NCI-H187 treated with DMSO at 0.1 percent for 48 hours (cell line): ENCODE measurements at regions not wholly inside any gene's neighbourhood (a gene's known extent, or its start where the extent isn't known, plus 50 kb on each side); places are given as distances from the start of the nearest gene placed in this dataset.

Experiments used
- DNase-seq: peaks from one replicate; lab custom pipeline; 2025; lab: John Stamatoyannopoulos, UW

DNA sequence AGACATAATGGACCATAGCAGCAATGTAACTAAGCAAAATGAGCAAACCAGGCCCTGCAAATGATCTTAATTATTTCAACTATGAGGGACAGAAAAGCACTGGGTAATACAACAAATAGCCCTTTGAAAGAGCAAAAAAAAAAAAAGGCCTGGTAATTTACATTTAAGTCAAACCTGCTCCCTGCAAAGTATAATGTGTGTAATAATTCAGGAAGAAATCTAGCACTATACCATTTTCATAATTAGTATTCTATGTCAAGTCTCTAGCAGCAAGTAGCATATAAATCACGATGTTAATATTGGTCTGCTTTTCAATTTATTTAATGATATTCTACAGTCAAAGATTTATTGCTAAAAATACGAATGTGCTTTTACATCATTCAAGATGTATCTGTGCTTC, 489.6 kb downstream of the BMP2 start:
- no peak for DNase-seq

DNA sequence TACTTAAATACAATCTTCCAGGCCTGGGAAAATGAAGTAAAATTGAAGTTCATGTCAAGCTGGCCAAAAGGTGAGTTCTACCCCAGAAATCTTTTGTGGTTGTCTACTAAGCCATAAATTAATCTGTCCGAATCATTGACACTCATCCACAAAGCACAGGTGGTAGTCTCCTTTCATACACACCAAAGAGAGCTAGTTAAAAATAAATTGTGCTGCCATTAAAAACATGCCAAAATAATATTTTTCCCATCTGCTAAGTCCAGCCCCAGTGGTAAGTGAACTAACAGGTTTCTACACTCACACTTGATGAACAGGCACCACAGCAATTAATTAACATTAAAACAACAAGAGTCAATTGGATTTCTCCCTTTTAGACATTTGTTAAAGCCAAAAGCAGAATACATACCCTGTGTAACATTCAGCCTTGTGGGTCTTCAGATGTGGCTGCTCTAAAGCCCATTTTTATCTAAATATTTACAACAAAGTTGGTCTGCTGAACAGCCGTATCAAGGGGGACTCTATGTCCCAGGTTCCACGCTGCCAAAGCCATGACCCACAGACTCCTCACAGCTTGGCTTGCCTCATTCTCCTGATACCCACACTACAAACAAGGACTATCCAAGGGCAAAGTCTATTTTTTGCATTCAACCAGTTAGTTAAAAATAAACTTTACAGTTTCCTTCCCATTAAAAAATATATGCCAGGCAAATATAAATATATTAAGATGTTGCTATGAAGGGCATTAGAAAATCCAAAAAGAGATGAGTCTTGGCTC, 490.4 kb downstream of the BMP2 start:
- no peak for DNase-seq

DNA sequence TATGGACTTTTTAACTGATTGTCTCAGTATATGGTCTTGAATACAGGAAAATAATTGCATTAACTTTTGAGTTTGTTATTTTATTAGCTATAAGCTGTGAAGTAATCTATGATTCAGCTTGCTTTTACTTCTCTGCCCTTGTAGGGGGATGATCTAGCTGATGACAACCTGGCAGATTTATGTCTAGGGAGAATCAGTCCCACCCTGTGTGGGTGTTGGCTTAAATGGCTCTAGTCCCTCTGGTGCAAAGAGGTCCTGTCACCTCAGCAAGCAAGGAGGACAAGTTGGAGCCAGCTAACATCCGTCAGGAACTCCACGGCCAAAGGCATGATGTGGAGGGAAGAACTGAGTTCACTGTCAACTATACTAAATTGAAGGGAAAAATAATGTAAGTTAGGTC, 495.3 kb downstream of the BMP2 start:
- DNase-seq, result no peak

DNA sequence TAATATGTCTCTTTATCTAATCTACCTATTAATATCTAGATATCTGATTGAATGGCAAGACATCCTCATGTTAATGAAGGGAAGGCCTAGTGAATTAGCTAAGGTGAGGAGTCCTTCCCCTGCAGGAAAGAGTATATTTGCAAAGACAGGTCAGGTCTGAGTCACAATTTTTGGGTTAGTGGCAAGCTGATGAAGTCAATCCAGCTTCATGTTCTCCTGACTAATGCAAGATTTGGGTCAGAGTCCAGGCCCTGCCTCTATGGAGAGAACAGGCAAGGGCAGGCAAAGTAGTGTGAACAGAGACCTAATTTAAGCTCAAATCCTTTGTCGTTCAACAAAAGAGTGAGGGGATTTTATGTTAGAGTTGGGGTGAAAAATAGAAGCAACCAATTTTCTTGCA, 496.7 kb downstream of the BMP2 start:
- no peak for DNase-seq

DNA sequence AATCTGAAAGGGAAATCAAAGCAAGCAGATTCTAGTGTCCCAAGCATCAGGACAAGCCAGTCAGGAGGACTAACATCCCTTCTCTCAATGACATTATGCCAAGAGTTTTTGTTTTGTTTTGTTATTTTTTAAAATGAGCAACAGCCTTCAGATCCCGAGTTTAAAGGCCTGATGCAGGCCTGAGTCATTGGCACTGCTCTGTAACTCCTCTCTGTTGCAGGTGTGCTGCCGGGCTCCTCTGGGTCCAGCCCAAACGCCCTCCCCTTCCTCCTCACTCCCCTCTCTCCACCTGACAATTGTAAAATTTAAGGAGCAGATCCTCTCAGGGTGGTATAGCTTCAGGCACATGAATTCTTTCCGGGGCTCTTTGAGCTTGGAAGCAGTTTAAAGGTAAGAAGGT, 502.0 kb downstream of the BMP2 start:
- DNase-seq, result no peak

DNA sequence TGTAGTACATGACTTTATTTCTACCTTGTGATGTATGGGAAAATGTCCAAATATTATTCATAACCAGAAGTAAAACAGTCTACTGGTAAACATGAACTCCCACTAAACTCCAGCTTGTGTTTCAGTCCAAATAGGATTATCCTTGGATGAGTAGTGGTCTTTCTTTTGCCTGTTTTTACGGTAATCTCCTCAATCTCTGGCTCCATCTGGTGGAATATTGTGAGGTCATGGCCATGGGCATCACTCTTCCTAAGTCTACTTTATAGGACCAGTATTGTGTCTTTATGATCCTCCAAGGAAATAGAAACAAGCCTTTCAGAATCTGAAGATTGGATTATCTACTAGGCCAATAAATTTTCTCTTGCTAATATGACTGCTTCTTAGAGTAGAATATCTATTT, 505.0 kb downstream of the BMP2 start:
- no peak for DNase-seq

DNA sequence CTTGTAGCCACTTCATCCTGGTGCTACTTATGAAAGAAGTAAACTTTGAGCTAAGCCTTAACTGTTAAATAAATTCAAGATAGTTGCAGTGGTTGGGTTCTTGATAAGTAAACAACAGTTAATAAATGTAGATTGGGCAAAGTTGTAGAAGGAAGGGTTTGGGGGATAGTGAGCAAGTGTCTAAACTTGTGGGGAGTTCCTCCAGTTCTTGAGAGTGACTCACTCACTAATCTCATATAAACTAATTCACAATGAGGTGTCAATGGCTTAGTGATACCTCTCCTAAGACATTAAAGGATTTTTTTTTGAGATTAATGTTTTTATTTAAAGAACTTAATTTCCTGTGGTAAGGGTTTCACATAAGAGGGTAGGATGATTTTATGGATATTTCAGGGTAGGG, 507.4 kb downstream of the BMP2 start:
- DNase-seq, result no peak

DNA sequence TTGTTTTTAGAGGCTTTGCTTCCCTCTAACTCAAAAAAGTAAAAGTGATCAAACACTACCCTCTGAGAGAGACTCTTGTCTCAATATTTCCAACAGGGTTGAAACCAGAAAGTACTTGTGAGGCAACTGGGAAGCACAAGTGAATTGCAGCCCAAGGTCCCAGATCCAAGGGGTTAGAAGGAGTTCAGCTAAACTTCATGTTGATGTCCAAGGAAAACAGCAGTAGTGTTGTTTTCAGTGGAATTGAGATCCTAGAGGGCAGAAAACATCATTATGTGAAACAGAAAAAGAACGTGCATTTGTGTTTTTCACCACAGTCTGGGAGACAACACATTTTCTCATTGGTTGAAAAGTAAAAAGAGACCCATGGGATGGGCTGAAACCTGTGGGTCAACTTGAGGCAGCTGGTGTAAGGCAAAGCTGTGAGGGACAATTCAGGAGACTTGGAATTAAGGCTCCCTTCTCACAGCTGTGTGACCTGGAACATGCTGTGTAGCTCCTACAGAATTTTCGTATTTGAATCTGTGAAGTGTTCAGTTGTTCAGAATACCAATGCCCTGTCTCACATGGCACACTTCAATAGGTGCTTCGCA, 508.3 kb downstream of the BMP2 start:
- DNase-seq, result no peak

DNA sequence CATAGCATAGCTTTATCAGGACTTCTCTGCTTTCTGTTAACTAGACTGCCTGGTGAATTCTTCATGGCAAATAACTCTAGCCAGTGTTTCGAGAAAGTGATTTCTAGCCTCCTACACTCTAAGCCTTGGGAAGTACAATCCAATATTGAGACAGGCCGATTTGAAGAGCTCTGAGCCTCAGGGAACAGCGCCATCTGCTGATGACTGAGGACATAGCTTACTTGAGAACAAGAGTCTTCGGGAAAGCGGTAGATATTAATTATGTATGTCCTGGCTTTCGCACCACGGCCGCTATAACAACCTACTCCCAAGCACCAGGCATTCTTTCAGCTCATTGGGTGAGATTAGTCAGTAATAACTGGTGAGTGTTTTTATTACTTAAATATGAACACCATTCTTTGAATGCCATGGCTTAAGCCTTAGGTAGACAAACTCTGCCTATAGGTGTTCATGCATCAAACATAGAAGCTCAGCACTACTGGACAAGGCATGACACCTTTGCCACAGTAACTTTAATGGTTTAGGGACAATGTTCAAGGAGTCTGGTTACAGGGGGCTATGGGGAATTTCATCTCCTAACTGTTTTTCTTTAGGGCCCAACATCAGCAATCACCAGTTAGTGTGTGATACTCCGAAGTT, 518.6 kb downstream of the BMP2 start:
- peak; percentile 48 for DNase-seq

DNA sequence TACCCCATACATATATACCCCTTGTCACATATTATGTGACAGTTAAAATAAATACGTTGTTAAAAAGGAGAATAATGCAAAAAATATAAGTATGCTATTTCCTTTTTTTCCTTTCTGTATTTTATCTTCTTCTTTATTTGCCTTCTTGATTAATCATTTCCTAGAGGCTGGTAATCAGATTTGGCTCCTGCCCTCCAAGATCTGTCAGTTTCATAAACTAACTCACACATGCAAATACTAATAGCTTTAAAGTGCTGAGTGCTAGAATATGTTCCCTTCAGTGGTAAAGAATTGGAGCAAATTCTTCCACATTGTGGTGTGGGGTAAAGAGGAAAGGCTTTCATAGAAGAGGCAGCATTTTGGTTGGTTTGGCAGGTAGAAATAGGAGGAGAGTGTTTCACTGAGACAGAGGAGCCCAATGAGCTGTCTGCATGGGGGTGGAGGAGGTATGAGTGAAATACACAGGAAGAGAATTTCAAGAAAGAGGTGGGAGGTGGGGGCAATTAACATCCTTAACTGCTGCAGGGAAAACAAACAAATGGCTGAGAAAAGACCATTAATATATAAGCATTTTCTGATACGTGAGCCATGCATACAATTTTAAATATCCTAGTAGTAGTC, 523.9 kb downstream of the BMP2 start:
- DNase-seq, result no peak

DNA sequence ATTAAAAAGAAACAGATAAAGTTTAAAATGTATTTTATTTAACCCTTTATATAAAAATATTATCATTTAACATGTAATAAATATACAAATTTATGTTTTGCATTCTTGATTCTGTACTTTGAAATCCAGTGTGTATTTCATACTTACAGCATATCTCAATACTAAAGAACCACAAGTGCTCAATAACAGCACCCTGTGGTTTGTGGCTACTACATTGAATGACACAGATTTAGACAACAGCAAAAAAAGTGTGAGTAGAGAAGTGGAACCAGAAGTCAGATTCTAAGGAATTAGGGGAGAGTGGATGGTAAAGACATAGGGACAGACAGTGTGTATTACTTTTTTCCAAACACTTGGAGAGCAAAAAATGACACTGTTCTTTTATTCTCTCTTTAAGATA, 524.5 kb downstream of the BMP2 start:
- no peak for DNase-seq

DNA sequence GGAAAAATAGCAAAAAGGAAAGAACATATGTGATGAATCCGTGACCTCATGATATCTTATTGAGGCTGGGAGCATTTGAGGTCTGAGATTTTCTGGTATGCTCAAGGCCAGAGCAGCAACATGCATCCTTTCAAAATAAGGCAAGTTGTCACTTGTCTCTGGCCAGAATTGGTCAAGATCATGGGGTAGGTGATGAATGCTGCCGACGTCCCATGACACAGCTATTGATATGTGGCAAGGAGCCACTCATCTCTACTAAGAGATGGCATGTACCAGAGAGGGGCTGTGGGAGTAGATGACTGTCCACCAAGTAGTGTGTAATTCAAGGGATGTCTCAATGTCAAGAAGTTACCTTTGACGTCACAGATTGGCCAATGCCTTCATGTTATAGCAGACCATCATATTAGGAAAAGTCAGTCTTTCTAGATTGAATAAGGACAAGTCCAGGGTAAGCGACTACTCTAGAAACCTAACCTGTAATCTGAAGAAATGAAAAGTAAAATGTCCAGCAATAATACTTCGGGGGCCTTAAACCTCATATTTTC, 527.4 kb downstream of the BMP2 start:
- no peak for DNase-seq

DNA sequence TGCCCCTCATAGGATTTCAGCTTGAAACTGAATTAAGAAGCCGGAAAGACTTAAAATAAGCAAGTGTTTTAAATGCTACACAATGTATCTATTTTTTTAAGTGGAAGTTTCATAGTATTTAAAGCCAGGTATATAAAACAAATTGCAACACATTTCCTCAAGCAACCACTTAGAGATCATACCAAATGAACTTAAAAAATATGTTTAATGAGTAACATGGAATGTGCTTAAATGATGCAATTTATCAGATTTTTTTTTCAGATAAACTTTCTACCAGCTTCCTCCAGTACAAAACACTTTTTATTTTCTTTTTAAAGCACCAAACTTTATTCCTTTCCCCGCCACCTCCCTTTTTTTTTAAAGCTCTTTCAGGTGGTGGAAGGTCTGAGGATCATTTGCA, 534.3 kb downstream of the BMP2 start:
- no peak for DNase-seq

DNA sequence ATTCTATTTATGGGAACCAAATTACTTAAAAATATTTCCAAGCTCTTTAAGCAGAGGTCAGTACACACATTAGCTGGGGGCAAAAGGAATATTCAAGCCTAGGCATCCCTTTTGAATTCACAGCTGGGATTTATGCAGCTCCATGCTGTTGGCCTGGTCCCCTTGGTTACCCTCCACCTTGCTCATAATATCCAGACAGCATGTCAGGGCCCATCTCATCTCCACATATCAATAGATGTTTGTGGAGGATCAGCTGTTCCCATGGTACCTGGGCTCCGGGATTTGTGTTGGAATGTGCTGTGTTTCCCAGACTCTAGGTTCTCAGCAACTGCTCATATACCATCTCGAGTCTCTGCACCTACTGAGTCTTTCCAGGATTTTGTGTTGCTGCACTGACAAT, 534.8 kb downstream of the BMP2 start:
- DNase-seq, result no peak

DNA sequence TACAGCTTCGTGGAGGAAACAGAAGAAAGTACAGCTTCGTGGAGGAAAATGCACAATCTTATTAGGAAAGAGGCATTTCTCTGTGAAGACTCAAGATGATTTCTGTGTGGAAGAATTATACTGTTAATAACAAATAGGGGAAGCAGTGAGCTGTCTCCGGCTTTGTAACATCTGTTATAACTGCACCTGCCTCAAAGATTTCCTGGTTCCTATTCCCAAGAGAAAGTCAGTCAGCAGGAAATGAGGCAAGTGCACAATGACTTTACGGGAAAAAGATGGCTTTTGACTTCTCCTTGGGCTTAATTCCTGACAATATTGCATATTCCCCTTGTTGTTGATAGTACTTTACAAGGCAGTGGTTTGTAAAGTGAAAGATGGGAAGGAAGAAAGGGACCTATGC, 538.5 kb downstream of the BMP2 start:
- DNase-seq, result no peak

DNA sequence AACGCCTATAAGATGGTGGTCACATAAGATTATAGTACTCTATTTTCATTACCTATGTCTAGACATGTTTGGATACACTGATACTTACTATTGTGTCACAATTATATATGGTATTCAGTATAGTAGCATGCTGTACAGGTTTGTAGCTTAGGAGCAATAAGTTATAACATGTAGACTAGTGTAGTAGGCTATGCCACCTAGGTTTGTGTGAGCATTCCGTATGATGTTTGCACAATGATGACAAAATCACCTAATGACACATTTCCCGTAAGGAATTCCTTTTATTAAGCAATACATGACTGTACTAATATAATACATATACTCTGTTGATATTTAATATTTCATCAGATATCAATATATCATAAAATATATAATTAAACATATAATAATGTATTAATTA, 540.7 kb downstream of the BMP2 start:
- DNase-seq, result no peak

DNA sequence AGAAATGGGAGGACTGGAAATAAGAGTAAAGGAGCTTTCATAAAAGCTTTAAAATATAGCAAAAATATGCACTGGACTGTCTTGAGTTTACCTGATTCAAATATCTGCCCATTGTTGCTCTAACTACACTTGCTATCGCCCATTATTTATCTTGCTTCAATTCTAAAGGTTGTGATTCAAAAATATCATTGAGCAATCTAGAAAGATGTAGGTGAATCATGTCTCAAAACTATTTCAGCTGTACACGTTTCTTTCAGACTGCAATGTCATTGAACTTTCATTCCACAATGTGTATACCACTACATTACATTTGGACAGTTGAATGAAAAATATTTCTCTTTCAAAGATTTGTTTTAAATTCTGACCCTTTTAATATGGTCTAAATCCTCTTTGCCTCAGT, 545.6 kb downstream of the BMP2 start:
- no peak for DNase-seq

DNA sequence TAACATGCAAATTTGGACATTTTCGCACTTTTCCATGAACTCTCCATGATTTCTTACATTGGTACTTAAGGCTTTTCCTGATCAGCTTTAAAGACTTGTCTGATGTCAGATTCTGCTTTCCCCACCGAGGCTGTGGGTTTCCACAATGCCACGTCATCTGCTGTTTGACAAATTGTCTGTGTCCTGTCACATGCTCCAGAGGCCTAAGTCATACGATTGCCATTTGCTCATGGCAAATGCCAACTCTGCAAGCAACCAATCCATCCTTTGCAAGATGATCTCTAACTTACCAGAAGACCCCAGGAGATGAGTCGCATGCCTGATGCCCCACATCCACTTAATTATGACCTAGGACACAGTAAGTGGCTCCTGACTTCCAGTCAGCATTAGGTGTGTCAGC, 556.5 kb downstream of the BMP2 start:
- DNase-seq, result no peak

DNA sequence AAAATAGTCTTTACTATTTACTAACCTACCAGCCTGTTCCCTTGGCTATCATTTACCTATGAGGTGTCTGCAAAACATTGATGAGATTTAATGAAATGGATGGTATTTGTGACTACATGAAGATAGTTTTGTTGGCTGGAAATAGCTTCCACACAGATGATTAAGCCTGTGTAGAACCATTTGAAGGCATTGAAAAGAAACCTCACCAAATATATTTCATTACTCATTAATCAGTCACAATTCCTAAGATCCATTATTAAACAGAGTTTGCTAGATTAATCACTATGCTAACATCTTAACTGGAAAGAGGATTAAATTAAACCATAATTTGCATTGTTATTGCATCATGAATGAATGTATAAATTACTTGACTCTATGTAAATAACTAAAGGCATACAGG, 560.3 kb downstream of the BMP2 start:
- no peak for DNase-seq

DNA sequence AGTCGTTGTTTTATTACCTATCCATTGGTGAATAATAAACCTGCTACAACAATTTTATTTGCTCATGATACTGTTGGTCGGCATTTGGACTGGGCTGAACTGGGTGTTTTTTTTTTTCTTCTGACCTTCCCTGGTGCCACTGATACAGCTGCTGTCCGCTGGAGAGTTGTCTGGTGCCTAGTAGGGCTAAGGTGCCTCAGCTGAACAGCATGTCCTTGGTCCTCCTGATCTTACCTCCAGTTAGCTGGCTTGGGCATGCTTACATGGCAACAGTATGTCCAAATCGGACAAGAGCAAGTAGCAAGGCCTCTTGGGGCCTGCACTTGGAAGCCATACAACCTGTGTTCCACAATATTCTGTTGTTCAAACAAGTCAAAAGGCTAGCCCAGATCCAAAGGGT, 563.4 kb downstream of the BMP2 start:
- DNase-seq, result no peak

DNA sequence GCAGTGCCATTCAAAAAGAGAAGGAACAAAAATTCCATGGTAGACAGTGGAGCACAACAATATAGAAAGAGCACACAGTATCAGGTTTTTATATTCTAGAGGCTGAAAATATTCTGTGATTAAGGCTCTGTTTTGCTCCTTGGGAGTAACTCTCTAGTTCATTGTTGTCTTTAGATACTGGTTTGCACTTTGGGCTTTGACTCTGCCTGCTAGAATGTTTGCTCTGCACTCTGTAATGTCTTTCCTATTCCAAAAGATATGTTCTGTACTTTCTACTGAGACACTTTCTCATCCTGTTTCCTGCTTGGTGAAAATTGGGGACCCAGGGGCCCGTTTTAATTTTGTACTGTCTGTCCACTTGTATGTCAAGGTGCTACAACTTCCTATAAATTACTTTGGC, 564.7 kb downstream of the BMP2 start:
- no peak for DNase-seq

DNA sequence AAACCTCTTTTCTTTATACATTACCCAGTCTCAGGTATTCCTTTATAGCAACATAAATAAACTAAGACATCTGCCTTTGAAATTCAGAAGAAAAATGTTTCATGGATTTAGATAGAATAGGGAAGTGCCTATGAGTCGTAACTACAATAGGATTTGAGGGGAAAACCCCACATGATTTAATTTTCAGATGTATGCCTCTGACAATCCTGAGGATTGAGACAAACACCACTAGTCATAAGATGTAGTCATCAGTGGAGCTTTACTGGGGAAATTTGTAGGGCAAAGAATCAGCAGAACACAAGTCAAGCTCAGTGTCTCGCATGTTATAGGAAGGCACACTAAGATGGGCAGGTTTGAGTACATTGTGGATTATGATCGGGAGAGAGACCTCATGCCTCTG, 566.4 kb downstream of the BMP2 start:
- no peak for DNase-seq

DNA sequence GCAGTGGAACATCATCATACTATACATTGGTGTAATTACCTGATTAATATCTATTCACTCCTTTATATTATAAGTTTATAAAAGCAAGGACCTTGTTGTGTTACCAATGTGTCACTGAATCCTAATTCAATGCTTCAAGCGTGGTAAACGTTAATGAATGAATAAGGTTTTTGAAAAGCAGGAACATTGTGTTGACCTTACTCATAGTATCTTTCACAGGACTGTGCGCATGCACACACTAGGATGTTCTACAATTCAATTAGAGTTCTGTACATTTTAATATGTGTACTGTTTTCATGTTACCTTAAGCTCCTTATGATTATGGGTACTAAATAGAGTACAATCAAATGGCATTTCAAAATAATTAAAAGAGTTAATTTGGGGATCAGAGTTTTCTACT, 578.5 kb downstream of the BMP2 start:
- no peak for DNase-seq
